GM12878 (cell line): ENCODE measurements at regions not wholly inside any gene's neighbourhood (a gene's known extent, or its start where the extent isn't known, plus 50 kb on each side); places are given as distances from the start of the nearest gene placed in this dataset.

Source experiments
- ATAC-seq: fragments of 200-7000 bp; cut with Tn5 transposase; 3 replicates; pipeline ENCODE4 v1.9.1; 2020; ENCODE audit warnings: mild to moderate bottlenecking, moderate library complexity
- BruUV-seq: library from RNA; stranded (reverse); fragments of 400-500 nt; replicated peaks from 2 replicates; lab custom pipeline; 2021; lab: Mats Ljungman, UMichigan
- CTCF ChIA-PET: fragments of 300-600 bp; sonication (Branson Sonifier 250); formaldehyde crosslinking; extraction: SDS; loops from one replicate; lab custom pipeline; 2021; ENCODE audit warnings: inconsistent platforms; lab: Yijun Ruan, JAX
- POLR2A ChIA-PET: fragments of 350-600 bp; formaldehyde crosslinking; extraction: SDS; loops from one replicate; lab custom pipeline; 2021; ENCODE audit warnings: inconsistent platforms; lab: Charles Lee
- RAD21 ChIA-PET: fragments of 300-600 bp; sonication (Branson Sonifier 250); formaldehyde crosslinking; loops from one replicate; lab custom pipeline; 2023; ENCODE audit warnings: antibody characterized with exemption; ENCODE audit not compliant: unreplicated experiment; lab: Charles Lee
- SMC1A ChIA-PET: fragments of 300-600 bp; sonication (Branson Sonifier 250); formaldehyde crosslinking; loops from one replicate; lab custom pipeline; 2023; ENCODE audit not compliant: unreplicated experiment, uncharacterized antibody; lab: Charles Lee
- DNase-seq: peaks from one replicate; pipeline ENCODE4 v3.0.0-alpha.2; 2011; ENCODE audit warnings: low read depth, low spot score
- FAIRE-seq: peaks from 3 replicates; lab custom pipeline; 2011; peaks lifted over from hg19 to GRCh38; lab: Jason Lieb, UNC
- H2AFZ ChIP-seq: 2 replicates; pipeline ENCODE4 v1.6.0; 2011; ENCODE audit warnings: low read depth, low read length, control low read depth; ENCODE audit not compliant: control insufficient read depth
- H3K27ac ChIP-seq: 2 replicates; pipeline ENCODE4 v1.5.1; 2011; ENCODE audit warnings: control low read depth; ENCODE audit not compliant: control insufficient read depth, insufficient read depth
- H3K27me3 ChIP-seq, 2 experiments: replicated peaks in 1 of 2; 2 replicates each; pipeline versions ENCODE4 v1.6.0 to v1.6.1; 2011; ENCODE audit warnings: low read length in 1 of 2; ENCODE audit not compliant: control insufficient read depth in 2 of 2, insufficient read depth in 2 of 2
- H3K36me3 ChIP-seq, 2 experiments: 2 replicates each; pipeline ENCODE4 v1.5.1; 2011; ENCODE audit warnings: low read length in 1 of 2; ENCODE audit not compliant: control insufficient read depth in 2 of 2, insufficient read depth in 2 of 2
- H3K4me1 ChIP-seq: 2 replicates; pipeline ENCODE4 v1.6.1; 2011; ENCODE audit warnings: mild to moderate bottlenecking, low read length, moderate library complexity, mixed read lengths; ENCODE audit not compliant: control insufficient read depth, insufficient read depth
- H3K4me2 ChIP-seq: 2 replicates; pipeline ENCODE4 v1.6.0; 2011; ENCODE audit warnings: control low read depth; ENCODE audit not compliant: control insufficient read depth, insufficient read depth
- H3K4me3 ChIP-seq: fragments of 200-600 bp; sonication (generic); 2 replicates; pipeline ENCODE4 v1.5.1; 2016
- H3K79me2 ChIP-seq: 2 replicates; pipeline ENCODE4 v1.6.0; 2011; ENCODE audit warnings: low read length; ENCODE audit not compliant: control insufficient read depth, insufficient read depth
- H3K9ac ChIP-seq: 2 replicates; pipeline ENCODE4 v1.8.0; 2011; ENCODE audit warnings: low read length, control low read depth, mixed read lengths; ENCODE audit not compliant: control insufficient read depth, insufficient read depth
- H3K9me3 ChIP-seq: replicated peaks from 3 replicates; pipeline ENCODE4 v1.5.1; 2011; ENCODE audit warnings: mild to moderate bottlenecking, low read length; ENCODE audit not compliant: control insufficient read depth, insufficient read depth
- H4K20me1 ChIP-seq: 2 replicates; pipeline ENCODE4 v1.6.0; 2011; ENCODE audit not compliant: control insufficient read depth, insufficient read depth
- CBX5 ChIP-seq: sonication (generic); IDR thresholded peaks from 2 replicates; pipeline ENCODE4 v1.6.1; 2016; ENCODE audit warnings: low read depth, moderate library complexity, mild to moderate bottlenecking, inconsistent platforms
- HDAC6 ChIP-seq: fragments of 200-600 bp; sonication (generic); IDR thresholded peaks from one replicate; pipeline ENCODE4 v1.8.0; 2017; ENCODE audit warnings: antibody characterized with exemption; ENCODE audit not compliant: unreplicated experiment
- LARP7 ChIP-seq: fragments of 450-650 bp; IDR thresholded peaks from 2 replicates; pipeline ENCODE4 v1.6.1; 2017; ENCODE audit warnings: mild to moderate bottlenecking
- NFYB ChIP-seq: IDR thresholded peaks from 2 replicates; pipeline ENCODE4 v1.6.1; 2011; ENCODE audit warnings: low read depth, mild to moderate bottlenecking, low read length, improper control_type of control experiment, moderate library complexity; ENCODE audit not compliant: insufficient read depth
- PAX8 ChIP-seq: fragments of 450-650 bp; IDR thresholded peaks from 2 replicates; pipeline ENCODE4 v1.6.1; 2017; ENCODE audit warnings: mild to moderate bottlenecking, moderate library complexity
- RAD51 ChIP-seq: fragments of 450-650 bp; IDR thresholded peaks from 2 replicates; pipeline ENCODE4 v1.6.1; 2016; ENCODE audit warnings: moderate library complexity, mild to moderate bottlenecking, inconsistent platforms
- RELA ChIP-seq: fragments of 450-650 bp; IDR thresholded peaks from 2 replicates; pipeline ENCODE4 v1.8.0; 2014; ENCODE audit warnings: borderline replicate concordance; ENCODE audit not compliant: partially characterized antibody
- SIX5 ChIP-seq: IDR thresholded peaks from 2 replicates; pipeline ENCODE4 v1.6.1; 2011; ENCODE audit warnings: mild to moderate bottlenecking, low read depth, low read length, moderate library complexity; ENCODE audit not compliant: severe bottlenecking
- SMAD5 ChIP-seq: IDR thresholded peaks from 2 replicates; pipeline ENCODE4 v1.6.1; 2016; ENCODE audit warnings: antibody characterized with exemption, low read depth
- SP1 ChIP-seq: IDR thresholded peaks from one replicate; pipeline ENCODE4 v1.6.1; 2011; ENCODE audit warnings: low read depth, low read length
- SREBF1 ChIP-seq: IDR thresholded peaks from 2 replicates; pipeline ENCODE4 v1.6.1; 2012; ENCODE audit warnings: mild to moderate bottlenecking, low read length
- TCF12 ChIP-seq: IDR thresholded peaks from 2 replicates; pipeline ENCODE4 v1.6.1; 2011; ENCODE audit warnings: low read depth, mild to moderate bottlenecking, low read length
- TCF7 ChIP-seq: IDR thresholded peaks from 2 replicates; pipeline ENCODE4 v1.6.1; 2014; ENCODE audit warnings: antibody characterized with exemption, borderline replicate concordance
- ZZZ3 ChIP-seq: IDR thresholded peaks from 2 replicates; pipeline ENCODE4 v1.6.1; 2011; ENCODE audit warnings: low read depth; ENCODE audit not compliant: control insufficient read depth, insufficient read length
- WGBS: methylation state at CpG from one replicate; pipeline ENCODE4 v1.1.6; 2016; ENCODE audit warnings: low lambda C conversion rate; ENCODE audit not compliant: insufficient replicate concordance, insufficient coverage; ENCODE audit errors: missing lambda C conversion rate; 5-methylcytosine and 5-hydroxymethylcytosine counted together
- in situ Hi-C: fragments of 300-500 bp; cut with MboI; formaldehyde crosslinking; loops from 9 replicates; pipeline ENCODE4 v1.14.3; 2018; ENCODE audit warnings: mixed read lengths
- intact Hi-C: fragments of 100-400 bp; cut with micrococcal nuclease; formaldehyde crosslinking; loops from one replicate; pipeline ENCODE4 v1.14.2; 2022; ENCODE audit not compliant: unreplicated experiment
- TF ChIP-seq, protein P1 (sequence below): fragments of 450-650 bp; IDR thresholded peaks from 2 replicates; pipeline ENCODE4 v1.6.1; 2017; ENCODE audit warnings: mild to moderate bottlenecking

DNA sequence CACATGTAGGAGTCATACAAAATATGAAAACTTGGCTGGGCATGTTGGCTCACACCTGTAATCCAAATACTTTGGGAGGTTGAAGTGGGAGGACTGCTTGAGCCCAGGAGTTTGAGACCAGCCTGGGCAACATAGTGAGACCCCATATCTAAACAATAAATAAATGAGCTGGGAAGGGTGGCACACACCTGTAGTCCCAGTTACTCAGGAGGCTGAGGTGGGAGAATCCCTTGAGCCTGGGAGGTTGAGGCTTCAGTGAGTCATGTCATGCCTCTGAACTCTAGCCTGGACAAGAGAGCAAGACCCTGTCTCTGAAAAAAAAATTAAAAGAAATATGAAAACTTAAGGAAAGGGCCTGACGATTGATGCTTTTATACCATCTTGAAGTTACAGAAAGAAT, 112.4 kb upstream of the RAI14 start:
- DNase-seq (no peak), FAIRE-seq (no peak)
- no peak overlapping the region for H3K9ac ChIP-seq
- TF ChIP-seq RELA (no peak), RAD51 (no peak), SMAD5 (no peak), LARP7 (no peak), NFYB (no peak), ZZZ3 (no peak), TCF7 (no peak), CBX5 (no peak), TCF12 (no peak), SIX5 (no peak), PAX8 (no peak), HDAC6 (no peak), SREBF1 (no peak), SP1 (no peak)
- TF ChIP-seq, protein P1, sequence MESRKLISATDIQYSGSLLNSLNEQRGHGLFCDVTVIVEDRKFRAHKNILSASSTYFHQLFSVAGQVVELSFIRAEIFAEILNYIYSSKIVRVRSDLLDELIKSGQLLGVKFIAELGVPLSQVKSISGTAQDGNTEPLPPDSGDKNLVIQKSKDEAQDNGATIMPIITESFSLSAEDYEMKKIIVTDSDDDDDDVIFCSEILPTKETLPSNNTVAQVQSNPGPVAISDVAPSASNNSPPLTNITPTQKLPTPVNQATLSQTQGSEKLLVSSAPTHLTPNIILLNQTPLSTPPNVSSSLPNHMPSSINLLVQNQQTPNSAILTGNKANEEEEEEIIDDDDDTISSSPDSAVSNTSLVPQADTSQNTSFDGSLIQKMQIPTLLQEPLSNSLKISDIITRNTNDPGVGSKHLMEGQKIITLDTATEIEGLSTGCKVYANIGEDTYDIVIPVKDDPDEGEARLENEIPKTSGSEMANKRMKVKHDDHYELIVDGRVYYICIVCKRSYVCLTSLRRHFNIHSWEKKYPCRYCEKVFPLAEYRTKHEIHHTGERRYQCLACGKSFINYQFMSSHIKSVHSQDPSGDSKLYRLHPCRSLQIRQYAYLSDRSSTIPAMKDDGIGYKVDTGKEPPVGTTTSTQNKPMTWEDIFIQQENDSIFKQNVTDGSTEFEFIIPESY: no peak
- TF ChIP-seq, all 136 proteins: peak for 0
- Histone ChIP-seq H3K9me3 (no peaks in the 10 kb centered on the region; the same call in 1 of the 3 replicates), H3K4me1 (no peaks in the 10 kb centered on the region), H2AFZ (no peak overlapping the region), H4K20me1 (no peaks in the 10 kb centered on the region), H3K4me2 (no peak overlapping the region), H3K4me3 (no peak overlapping the region), H3K27me3 (no peaks in the 10 kb centered on the region; a peak in 1 of 4 replicates), H3K27ac (no peak overlapping the region), H3K79me2 (no peaks in the 10 kb centered on the region), H3K36me3 (no peaks in the 10 kb centered on the region)
- WGBS: 0% methylated on average over 1 of the region's 1 CpG
- no TSS peak for BruUV-seq
- no peak for ATAC-seq
- intact Hi-C loops (no loop called here), in situ Hi-C loops (no loop called here)
- ChIA-PET POLR2A (no interaction called here), SMC1A (no interaction called here), RAD21 (no interaction called here), CTCF (no interaction called here)
